Left lung (tissue), 4 donors: ENCODE measurements at regions not wholly inside any gene's neighbourhood (a gene's known extent, or its start where the extent isn't known, plus 50 kb on each side); places are given as distances from the start of the nearest gene placed in this dataset.

ENCODE experiments used
- ATAC-seq: fragments of 200-7000 bp; cut with Tn5 transposase; one replicate; pipeline ENCODE4 v1.9.1; 2020; ENCODE audit warnings: moderate library complexity
- DNase-seq, 4 donors: peaks; one replicate each; pipeline ENCODE4 v3.0.0-alpha.2; 2013 to 2020
- H3K27ac ChIP-seq, 2 donors: fragments of 200-600 bp; sonication (generic) in 1 of 2; one replicate each; pipeline versions ENCODE4 v1.5.0 to v1.8.0; 2020 to 2021
- H3K27me3 ChIP-seq, 2 donors: fragments of 200-600 bp; sonication (generic) in 1 of 2; one replicate each; pipeline versions ENCODE4 v1.5.0 to v1.8.0; 2020 to 2021
- H3K36me3 ChIP-seq, 2 donors: fragments of 200-600 bp; sonication (generic) in 1 of 2; one replicate each; pipeline versions ENCODE4 v1.5.0 to v1.8.0; 2020 to 2021
- H3K4me1 ChIP-seq, 2 donors: fragments of 200-600 bp; one replicate each; pipeline ENCODE4 v1.8.0; 2021
- H3K4me3 ChIP-seq, 2 donors: fragments of 200-600 bp; sonication (generic) in 1 of 2; one replicate each; pipeline versions ENCODE4 v1.5.0 to v1.8.0; 2020 to 2021; ENCODE audit warnings: mild to moderate bottlenecking in 1 of 2
- H3K9me3 ChIP-seq, 2 donors: fragments of 200-600 bp; sonication (generic) in 1 of 2; one replicate each; pipeline versions ENCODE4 v1.5.0 to v1.8.0; 2020 to 2021
- intact Hi-C, 2 donors: fragments of 100-400 bp; cut with DNase I; formaldehyde crosslinking; loops; one replicate each; pipeline versions ENCODE4 v1.11.2 to v1.14.2; 2022
- TF ChIP-seq, protein P1 (sequence below), 2 donors: fragments of 200-600 bp; sonication (generic) in 1 of 2; IDR thresholded peaks; one replicate each; pipeline versions ENCODE4 v1.5.0 to v1.8.0; 2021; ENCODE audit warnings: antibody characterized with exemption in 2 of 2
- donor health status: DM: no; HTN: yes; CAD: no.
- donor health status: DM: no; HTN: no; CAD: no.

- Histone ChIP-seq H3K4me1 (no peaks in the 10 kb centered on the region), H3K27ac (no peak overlapping the region), H3K4me3 (no peak overlapping the region), H3K9me3 (peaks cover 0 to 4% of the 10 kb centered on the region in 2 donors), H3K27me3 (no peaks in the 10 kb centered on the region), H3K36me3 (no peaks in the 10 kb centered on the region)
- TF ChIP-seq, protein P1, sequence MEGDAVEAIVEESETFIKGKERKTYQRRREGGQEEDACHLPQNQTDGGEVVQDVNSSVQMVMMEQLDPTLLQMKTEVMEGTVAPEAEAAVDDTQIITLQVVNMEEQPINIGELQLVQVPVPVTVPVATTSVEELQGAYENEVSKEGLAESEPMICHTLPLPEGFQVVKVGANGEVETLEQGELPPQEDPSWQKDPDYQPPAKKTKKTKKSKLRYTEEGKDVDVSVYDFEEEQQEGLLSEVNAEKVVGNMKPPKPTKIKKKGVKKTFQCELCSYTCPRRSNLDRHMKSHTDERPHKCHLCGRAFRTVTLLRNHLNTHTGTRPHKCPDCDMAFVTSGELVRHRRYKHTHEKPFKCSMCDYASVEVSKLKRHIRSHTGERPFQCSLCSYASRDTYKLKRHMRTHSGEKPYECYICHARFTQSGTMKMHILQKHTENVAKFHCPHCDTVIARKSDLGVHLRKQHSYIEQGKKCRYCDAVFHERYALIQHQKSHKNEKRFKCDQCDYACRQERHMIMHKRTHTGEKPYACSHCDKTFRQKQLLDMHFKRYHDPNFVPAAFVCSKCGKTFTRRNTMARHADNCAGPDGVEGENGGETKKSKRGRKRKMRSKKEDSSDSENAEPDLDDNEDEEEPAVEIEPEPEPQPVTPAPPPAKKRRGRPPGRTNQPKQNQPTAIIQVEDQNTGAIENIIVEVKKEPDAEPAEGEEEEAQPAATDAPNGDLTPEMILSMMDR (IDR thresholded peaks at IDR 0.05): no peak
- intact Hi-C loops: no loop called here
- no peak for DNase-seq
- no peak for ATAC-seq
These were observed 237.8 kb upstream of the PEX5L start for GRCh38 chr3:180274536-180274935.

DNA sequence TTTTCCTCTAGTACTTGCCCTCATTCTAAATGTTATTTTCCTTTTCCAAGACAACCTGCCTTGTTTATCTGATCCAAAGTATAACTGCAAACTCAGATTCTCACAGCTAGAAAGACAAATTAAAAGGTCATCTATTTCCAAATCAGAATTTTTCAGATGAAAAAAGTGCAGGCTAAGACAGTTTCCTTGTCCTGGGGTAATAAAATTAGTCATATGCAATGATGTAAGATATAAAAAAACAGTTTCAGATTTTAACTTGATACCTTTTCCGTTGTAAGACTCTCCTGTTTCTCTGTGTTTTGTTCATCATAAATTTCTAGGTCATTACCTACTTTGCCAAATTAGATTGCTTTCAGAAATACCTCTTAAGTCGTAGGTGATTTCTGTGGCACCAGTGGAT is 238.4 kb upstream of the PEX5L start:
- TF ChIP-seq, protein P1 (IDR thresholded peaks at IDR 0.05): no peak
- intact Hi-C loops: no loop called here
- Histone ChIP-seq H3K36me3 (no peaks in the 10 kb centered on the region), H3K27me3 (no peaks in the 10 kb centered on the region), H3K4me3 (no peak overlapping the region), H3K27ac (no peak overlapping the region), H3K4me1 (no peaks in the 10 kb centered on the region), H3K9me3 (peaks cover 0 to 4% of the 10 kb centered on the region in 2 donors)
- ATAC-seq (no peak), DNase-seq (no peak)

DNA sequence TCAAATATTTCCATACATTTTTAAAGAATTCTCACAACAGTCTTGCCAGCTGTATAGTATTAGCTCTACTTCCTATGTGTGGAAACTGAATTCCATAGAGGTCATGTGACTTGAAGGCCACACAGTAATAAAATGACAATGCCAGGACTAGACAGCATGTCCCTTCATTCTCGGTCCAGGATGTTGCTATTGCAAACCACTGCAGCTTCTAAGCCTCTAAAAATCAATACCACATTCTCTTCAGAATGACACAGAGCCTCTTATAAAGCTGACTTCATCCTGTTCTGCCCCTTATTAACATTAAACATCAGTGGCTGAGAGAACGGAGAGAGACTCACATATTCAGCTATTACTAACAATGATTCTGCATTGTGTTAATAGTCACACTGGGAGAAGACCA is 240.3 kb upstream of the PEX5L start:
- no peak for ATAC-seq
- TF ChIP-seq, protein P1 (IDR thresholded peaks at IDR 0.05): no peak
- Histone ChIP-seq H3K27ac (no peak overlapping the region), H3K4me1 (no peaks in the 10 kb centered on the region), H3K27me3 (no peaks in the 10 kb centered on the region), H3K36me3 (no peaks in the 10 kb centered on the region), H3K9me3 (peaks cover 0 to 4% of the 10 kb centered on the region in 2 donors), H3K4me3 (no peak overlapping the region)
- no peak for DNase-seq
- intact Hi-C loops: no loop called here

DNA sequence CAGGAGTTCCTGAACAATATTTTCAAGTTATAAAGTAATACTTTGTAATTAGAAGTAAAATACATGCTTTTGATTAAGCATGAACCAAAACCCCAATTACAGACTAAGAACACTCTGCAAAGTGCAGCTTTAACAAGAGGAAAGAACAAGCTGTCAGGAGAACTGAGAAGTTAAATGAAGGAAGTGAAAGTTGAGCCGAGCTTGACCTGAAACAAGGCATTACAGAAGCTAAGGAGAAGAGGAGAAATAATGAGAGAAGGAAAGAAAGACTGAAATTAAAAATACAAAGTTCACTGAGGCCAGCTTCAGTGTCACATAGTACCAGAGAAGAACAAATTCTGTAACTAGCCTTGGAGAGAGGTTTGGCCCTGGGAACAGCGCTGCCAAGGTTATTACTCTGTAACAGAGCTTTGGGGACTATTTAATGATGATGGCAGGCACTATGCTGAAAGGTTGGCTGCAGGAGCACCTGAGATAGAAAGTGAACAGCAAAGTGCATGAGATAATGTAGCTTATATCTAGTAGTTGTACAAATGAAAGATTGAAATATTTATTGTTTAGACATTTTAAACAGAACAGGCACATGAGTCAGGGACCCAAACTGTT is 241.9 kb upstream of the PEX5L start:
- Histone ChIP-seq H3K27ac (no peak overlapping the region), H3K36me3 (no peaks in the 10 kb centered on the region), H3K27me3 (no peaks in the 10 kb centered on the region), H3K4me3 (no peak overlapping the region), H3K4me1 (no peaks in the 10 kb centered on the region), H3K9me3 (peaks cover 0 to 4% of the 10 kb centered on the region in 2 donors)
- intact Hi-C loops: no loop called here
- TF ChIP-seq, protein P1 (IDR thresholded peaks at IDR 0.05): no peak
- DNase-seq (no peak), ATAC-seq (no peak)

DNA sequence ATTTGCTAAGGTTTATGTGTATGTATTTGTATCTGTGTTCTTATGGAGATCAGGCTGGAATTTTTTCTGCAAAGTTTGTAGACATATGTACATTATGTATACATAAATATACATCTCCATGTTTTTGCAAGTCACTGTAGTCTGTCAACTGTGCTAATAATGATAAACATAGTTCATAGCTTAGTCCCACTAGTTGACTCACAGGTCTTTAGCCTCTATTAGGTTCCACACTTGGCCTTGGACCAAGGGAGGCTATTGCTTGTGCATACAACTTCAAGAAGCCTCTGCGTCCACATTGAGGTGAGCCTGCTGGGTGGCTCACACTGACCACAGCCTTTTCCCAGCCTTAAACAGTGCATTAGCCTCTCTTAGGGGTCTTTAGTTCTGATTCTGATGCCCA is 243.8 kb upstream of the PEX5L start:
- intact Hi-C loops: no loop called here
- no peaks in the 10 kb centered on the region for H3K36me3 ChIP-seq
- ATAC-seq: no peak

More for the DNA sequence above, 243.8 kb upstream of the PEX5L start:
- Histone ChIP-seq H3K4me1 (no peaks in the 10 kb centered on the region), H3K9me3 (no peaks in the 10 kb centered on the region), H3K27ac (no peak overlapping the region), H3K4me3 (no peak overlapping the region), H3K27me3 (no peaks in the 10 kb centered on the region)
- TF ChIP-seq, protein P1 (IDR thresholded peaks at IDR 0.05): no peak
- no peak for DNase-seq
